ENCODE measurements at regions not wholly inside any gene's neighbourhood (a gene's known extent, or its start where the extent isn't known, plus 50 kb on each side); places are given as distances from the start of the nearest gene placed in this dataset.

DNA sequence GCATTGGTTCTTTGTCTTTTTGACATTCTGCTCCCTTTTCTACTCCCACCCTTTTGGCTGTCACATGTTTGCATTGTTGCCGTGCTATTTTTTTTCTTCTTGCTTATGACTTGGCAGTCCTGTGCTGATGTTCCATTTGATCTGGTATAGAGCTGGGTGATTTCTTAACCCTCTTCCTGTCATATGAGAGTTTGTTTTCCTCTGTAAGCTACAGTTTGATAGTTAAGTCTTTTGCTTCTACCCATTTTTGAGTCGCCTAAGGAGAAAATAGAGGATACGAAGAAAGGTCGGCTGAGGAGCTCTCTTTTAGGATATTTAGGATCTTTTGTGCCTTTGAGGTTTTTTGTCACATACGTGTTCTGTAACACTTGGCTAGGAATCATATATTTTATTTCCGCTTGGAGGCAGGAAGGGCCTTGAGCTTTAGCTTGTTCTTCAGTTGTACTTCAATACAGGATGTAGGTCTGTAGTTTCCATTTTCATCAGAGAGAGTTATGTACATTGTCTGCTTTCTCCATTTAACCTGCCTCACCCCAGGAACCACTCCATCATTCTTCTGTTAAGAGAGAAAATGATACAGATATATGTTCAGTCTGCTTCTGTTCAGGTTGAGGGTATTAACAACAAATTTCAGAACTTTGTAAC is 150.7 kb downstream of the BACH1 start:
- Histone ChIP-seq H2BK5ac (ENCODE audit: low read depth, low read length, poor library complexity, severe bottlenecking) (no peak overlapping the region), H4K5ac (ENCODE audit: low read depth, low read length) (no peak overlapping the region), H3K4me2 (ENCODE audit: low read depth, low read length) (no peak overlapping the region), H3K9me1 (ENCODE audit: insufficient read depth, low read length) (0 out of 2 replicates have a peak, but pooled peaks cover 3% of the 10 kb centered on the region), H3K4me1 (ENCODE audit: control insufficient read depth, insufficient read depth, low read length) (no peaks in the 10 kb centered on the region), H3K9me3 (ENCODE audit: control insufficient read depth, insufficient read depth, low read length) (peaks cover 3% of the 10 kb centered on the region; the same call in 1 of the 2 replicates), H2BK15ac (ENCODE audit: low read depth, low read length) (no peak overlapping the region), H4K20me1 (ENCODE audit: insufficient read depth, low read length) (no peaks in the 10 kb centered on the region), H3K4ac (ENCODE audit: low read depth, low read length) (no peak overlapping the region), H2AFZ (replicated peaks; ENCODE audit: low read length, poor library complexity) (no peak overlapping the region), H3K23ac (ENCODE audit: low read depth, low read length) (no peak overlapping the region), H3K56ac (ENCODE audit: extremely low read depth, insufficient read depth, low read length) (no peak overlapping the region), H2AK9ac (replicated peaks; ENCODE audit: low read depth, low read length, poor library complexity) (no peak overlapping the region), H3K4me3 (ENCODE audit: insufficient read depth, low read depth, low read length) (no peak overlapping the region), H3K9ac (ENCODE audit: low read depth, low read length) (no peak overlapping the region), H3K14ac (replicated peaks; ENCODE audit: low read depth, low read length) (no peak overlapping the region), H2BK20ac (ENCODE audit: low read depth, low read length) (no peak overlapping the region), H3K36me3 (ENCODE audit: control insufficient read depth, insufficient read depth, low read length) (no peaks in the 10 kb centered on the region), H2AK5ac (ENCODE audit: low read depth, low read length) (no peak overlapping the region), H4K8ac (ENCODE audit: low read depth in 2 of 2, low read length in 2 of 2) (no peak overlapping the region), H4K91ac (ENCODE audit: insufficient read depth, low read depth, low read length) (no peak overlapping the region), H3K79me1 (ENCODE audit: low read depth in 1 of 2, low read length in 2 of 2) (peaks cover 3% of the 10 kb centered on the region in 2 experiments; a peak in 2 of 4 replicates), H3K18ac (ENCODE audit: low read depth, low read length) (no peak overlapping the region), H2BK120ac (ENCODE audit: low read depth, low read length) (no peak overlapping the region), H3K27ac (ENCODE audit: insufficient read depth, low read length) (no peak overlapping the region), H3K27me3 (ENCODE audit: control insufficient read depth, insufficient read depth, low read length) (no peaks in the 10 kb centered on the region)
- ChIA-PET POLR2A (ENCODE audit: unreplicated experiment) (interaction anchor here (0.6 kb wide), 1 partner anchor 351 kb away, joined by 7 read pairs; no protein-coding TSS in a partner anchor), CTCF (no interaction called here)
- in situ Hi-C loops (cut with MboI; ENCODE audit: low sequenced_read_pairs), result no loop called here
- WGBS, 2 experiments (ENCODE audit: extremely low coverage in 2 of 2, insufficient read length in 1 of 2), result no CpG with 5 or more reads among the region's 6 CpGs
- no peak for ATAC-seq (ENCODE audit: low read depth)
- intact Hi-C loops (cut with micrococcal nuclease), result no loop called here
- no TSS peak for BruUV-seq (replicated peaks)
- TF ChIP-seq POLR2A (IDR thresholded peaks at IDR 0.05; ENCODE audit: low read depth, low read length), result no peak
- TF ChIP-seq SMC3 (IDR thresholded peaks at IDR 0.05; ENCODE audit: low read depth, low read length), result no peak
- TF ChIP-seq FOS (IDR thresholded peaks at IDR 0.05; ENCODE audit: low read depth, low read length), result no peak
- no peak for TF ChIP-seq RCOR1 (IDR thresholded peaks at IDR 0.05; ENCODE audit: insufficient replicate concordance, low read length)
- no peak for TF ChIP-seq BHLHE40 (IDR thresholded peaks at IDR 0.05; ENCODE audit: low read depth, low read length)
- no peak for TF ChIP-seq RAD21 (IDR thresholded peaks at IDR 0.05; ENCODE audit: low read length)
- TF ChIP-seq MAFK (IDR thresholded peaks at IDR 0.05; ENCODE audit: low read depth, low read length), result no peak
- no peak for TF ChIP-seq MXI1 (IDR thresholded peaks at IDR 0.05; ENCODE audit: borderline replicate concordance, low read depth, low read length)
- TF ChIP-seq, protein P1, sequence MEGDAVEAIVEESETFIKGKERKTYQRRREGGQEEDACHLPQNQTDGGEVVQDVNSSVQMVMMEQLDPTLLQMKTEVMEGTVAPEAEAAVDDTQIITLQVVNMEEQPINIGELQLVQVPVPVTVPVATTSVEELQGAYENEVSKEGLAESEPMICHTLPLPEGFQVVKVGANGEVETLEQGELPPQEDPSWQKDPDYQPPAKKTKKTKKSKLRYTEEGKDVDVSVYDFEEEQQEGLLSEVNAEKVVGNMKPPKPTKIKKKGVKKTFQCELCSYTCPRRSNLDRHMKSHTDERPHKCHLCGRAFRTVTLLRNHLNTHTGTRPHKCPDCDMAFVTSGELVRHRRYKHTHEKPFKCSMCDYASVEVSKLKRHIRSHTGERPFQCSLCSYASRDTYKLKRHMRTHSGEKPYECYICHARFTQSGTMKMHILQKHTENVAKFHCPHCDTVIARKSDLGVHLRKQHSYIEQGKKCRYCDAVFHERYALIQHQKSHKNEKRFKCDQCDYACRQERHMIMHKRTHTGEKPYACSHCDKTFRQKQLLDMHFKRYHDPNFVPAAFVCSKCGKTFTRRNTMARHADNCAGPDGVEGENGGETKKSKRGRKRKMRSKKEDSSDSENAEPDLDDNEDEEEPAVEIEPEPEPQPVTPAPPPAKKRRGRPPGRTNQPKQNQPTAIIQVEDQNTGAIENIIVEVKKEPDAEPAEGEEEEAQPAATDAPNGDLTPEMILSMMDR (conservative IDR thresholded peaks at IDR 0.05; ENCODE audit: low read depth, low read length), result no peak
- TF ChIP-seq CHD1 (IDR thresholded peaks at IDR 0.05; ENCODE audit: low read depth, low read length), result no peak
- TF ChIP-seq, protein P2, sequence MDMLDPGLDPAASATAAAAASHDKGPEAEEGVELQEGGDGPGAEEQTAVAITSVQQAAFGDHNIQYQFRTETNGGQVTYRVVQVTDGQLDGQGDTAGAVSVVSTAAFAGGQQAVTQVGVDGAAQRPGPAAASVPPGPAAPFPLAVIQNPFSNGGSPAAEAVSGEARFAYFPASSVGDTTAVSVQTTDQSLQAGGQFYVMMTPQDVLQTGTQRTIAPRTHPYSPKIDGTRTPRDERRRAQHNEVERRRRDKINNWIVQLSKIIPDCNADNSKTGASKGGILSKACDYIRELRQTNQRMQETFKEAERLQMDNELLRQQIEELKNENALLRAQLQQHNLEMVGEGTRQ (IDR thresholded peaks at IDR 0.05; ENCODE audit: low read depth, low read length), result no peak
- TF ChIP-seq NFE2L2 (IDR thresholded peaks at IDR 0.05; ENCODE audit: low read depth, low read length), result no peak
- no peak for TF ChIP-seq MAZ (IDR thresholded peaks at IDR 0.05; ENCODE audit: borderline replicate concordance, low read depth, low read length)
- TF ChIP-seq CEBPB (IDR thresholded peaks at IDR 0.05; ENCODE audit: low read depth, low read length), result no peak
- TF ChIP-seq, protein P3, sequence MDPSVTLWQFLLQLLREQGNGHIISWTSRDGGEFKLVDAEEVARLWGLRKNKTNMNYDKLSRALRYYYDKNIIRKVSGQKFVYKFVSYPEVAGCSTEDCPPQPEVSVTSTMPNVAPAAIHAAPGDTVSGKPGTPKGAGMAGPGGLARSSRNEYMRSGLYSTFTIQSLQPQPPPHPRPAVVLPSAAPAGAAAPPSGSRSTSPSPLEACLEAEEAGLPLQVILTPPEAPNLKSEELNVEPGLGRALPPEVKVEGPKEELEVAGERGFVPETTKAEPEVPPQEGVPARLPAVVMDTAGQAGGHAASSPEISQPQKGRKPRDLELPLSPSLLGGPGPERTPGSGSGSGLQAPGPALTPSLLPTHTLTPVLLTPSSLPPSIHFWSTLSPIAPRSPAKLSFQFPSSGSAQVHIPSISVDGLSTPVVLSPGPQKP (IDR thresholded peaks at IDR 0.05; ENCODE audit: borderline replicate concordance, low read depth, low read length), result no peak
- TF ChIP-seq RFX5 (IDR thresholded peaks at IDR 0.05; ENCODE audit: low read depth, low read length), result no peak
- dilution Hi-C loops (cut with HindIII; ENCODE audit: low sequenced_read_pairs, unreplicated experiment), result no loop called here
- no peak for DNase-seq
